ENCODE measurements at regions not wholly inside any gene's neighbourhood (a gene's known extent, or its start where the extent isn't known, plus 50 kb on each side); places are given as distances from the start of the nearest gene placed in this dataset.
"Not testable (repeated sequence)": the region's sequence is repeated elsewhere in the genome, so short reads cannot be mapped to it uniquely, and the experiment has no call there.

- not testable (repeated sequence) for DNase-seq (ENCODE audit: low read depth in 2 of 2)
These were observed 227.4 kb upstream of the VLDLR start for GRCh38 chr9:2394087-2394741.

GRCh38 chr9:2395814-2396612, 225.6 kb upstream of the VLDLR start:
- no peak for DNase-seq (ENCODE audit: low read depth in 2 of 2)

- DNase-seq (ENCODE audit: low read depth in 2 of 2) = no peak
These were observed 224.8 kb upstream of the VLDLR start for GRCh38 chr9:2396622-2397285.

GRCh38 chr9:2397875-2398274, 223.7 kb upstream of the VLDLR start:
- not testable (repeated sequence) for DNase-seq (ENCODE audit: low read depth in 2 of 2)

- not testable (repeated sequence) for DNase-seq (ENCODE audit: low read depth in 2 of 2)
These were observed 219.8 kb upstream of the VLDLR start for GRCh38 chr9:2401746-2402145.

GRCh38 chr9:2403701-2404100, 217.9 kb upstream of the VLDLR start:
- DNase-seq (ENCODE audit: low read depth in 2 of 2) = no peak

- no peak for DNase-seq (ENCODE audit: low read depth in 2 of 2)
These were observed 215.3 kb upstream of the VLDLR start for GRCh38 chr9:2406252-2406651.

- DNase-seq (ENCODE audit: low read depth in 2 of 2) = no peak
These were observed 214.1 kb upstream of the VLDLR start for GRCh38 chr9:2407450-2407849.

GRCh38 chr9:2411459-2412215, 209.9 kb upstream of the VLDLR start:
- DNase-seq (ENCODE audit: low read depth in 2 of 2) = no peak

- DNase-seq (ENCODE audit: low read depth in 2 of 2) = no peak
These were observed 208.3 kb upstream of the VLDLR start for GRCh38 chr9:2413160-2413805.

GRCh38 chr9:2414465-2414864, 207.1 kb upstream of the VLDLR start:
- no peak for DNase-seq (ENCODE audit: low read depth in 2 of 2)

- no peak for DNase-seq (ENCODE audit: low read depth in 2 of 2)
These were observed 206.3 kb upstream of the VLDLR start for GRCh38 chr9:2415326-2415725.

- DNase-seq (ENCODE audit: low read depth in 2 of 2) = no peak
These were observed 203.9 kb upstream of the VLDLR start for GRCh38 chr9:2417730-2418129.

GRCh38 chr9:2418619-2419018, 203.0 kb upstream of the VLDLR start:
- no peak for DNase-seq (ENCODE audit: low read depth in 2 of 2)

GRCh38 chr9:2419347-2419746, 202.2 kb upstream of the VLDLR start:
- DNase-seq (ENCODE audit: low read depth in 2 of 2) = no peak

- no peak for DNase-seq (ENCODE audit: low read depth in 2 of 2)
These were observed 201.0 kb upstream of the VLDLR start for GRCh38 chr9:2420543-2420942.

GRCh38 chr9:2424619-2425033, 197.0 kb upstream of the VLDLR start:
- no peak for DNase-seq (ENCODE audit: low read depth in 2 of 2)

- no peak for DNase-seq (ENCODE audit: low read depth in 2 of 2)
These were observed 195.9 kb upstream of the VLDLR start for GRCh38 chr9:2425676-2426075.

- no peak for DNase-seq (ENCODE audit: low read depth in 2 of 2)
These were observed 194.3 kb upstream of the VLDLR start for GRCh38 chr9:2427120-2427891.

GRCh38 chr9:2439957-2440356, 181.6 kb upstream of the VLDLR start:
- no peak for DNase-seq (ENCODE audit: low read depth in 2 of 2)

GRCh38 chr9:2443933-2444332, 177.7 kb upstream of the VLDLR start:
- DNase-seq (ENCODE audit: low read depth in 2 of 2) = not testable (repeated sequence)

All from stimulated activated CD8-positive, alpha-beta memory T cell treated with anti-CD3 and anti-CD28 coated beads, Interleukin-15, amount 100 ng/mL, for 4 hours (primary cell).